ENCODE measurements at regions not wholly inside any gene's neighbourhood (a gene's known extent, or its start where the extent isn't known, plus 50 kb on each side); places are given as distances from the start of the nearest gene placed in this dataset.

DNA sequence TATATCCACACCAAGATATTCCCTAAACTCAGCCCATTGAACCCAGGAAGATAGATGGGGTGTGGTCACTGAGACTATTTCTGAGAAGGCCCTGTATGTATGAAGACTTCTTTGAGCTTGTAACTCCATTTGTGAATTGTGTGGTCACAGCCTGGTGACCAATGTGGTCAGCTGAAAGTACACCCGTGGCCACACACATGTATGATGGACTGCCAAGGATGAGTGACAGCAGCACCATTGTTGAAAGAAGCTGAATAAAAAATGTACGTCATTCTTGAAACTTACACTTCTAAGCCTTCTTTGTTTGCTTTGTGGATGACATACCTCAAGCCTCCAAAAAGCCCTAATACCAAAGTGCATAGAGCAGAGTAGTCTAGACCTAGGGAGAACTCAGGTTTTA, 581.4 kb downstream of the RAB28 start:
- TF ChIP-seq CTCF (IDR thresholded peaks at IDR 0.05) (no peak), POLR2AphosphoS5 (IDR thresholded peaks at IDR 0.05) (no peak)
